ENCODE measurements at regions not wholly inside any gene's neighbourhood (a gene's known extent, or its start where the extent isn't known, plus 50 kb on each side); places are given as distances from the start of the nearest gene placed in this dataset.
"Not testable (repeated sequence)": the region's sequence is repeated elsewhere in the genome, so short reads cannot be mapped to it uniquely, and the experiment has no call there.

DNA sequence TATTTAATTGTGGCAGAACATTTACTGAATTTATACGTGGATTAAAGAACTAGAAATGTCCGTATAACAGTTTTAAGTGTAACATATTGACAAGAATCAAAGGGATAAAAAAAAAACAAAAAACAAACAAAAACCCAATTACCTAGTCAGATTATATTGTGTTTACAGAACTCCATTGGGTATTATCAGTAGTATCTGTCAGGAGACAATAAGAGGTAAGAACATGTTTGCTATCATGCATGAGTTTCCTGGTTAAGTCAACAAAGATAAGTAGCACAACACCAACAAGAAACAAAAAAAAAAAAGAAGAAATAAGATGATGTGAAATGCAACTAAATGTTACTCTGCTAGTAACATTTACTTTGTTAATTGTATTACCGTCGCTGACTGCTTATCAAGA is 570.6 kb downstream of the ZBBX start:
- DNase-seq = no peak

- no peak for DNase-seq
Measured at GRCh38 chr3:166788936-166789335, 591.2 kb downstream of the ZBBX start.

GRCh38 chr3:166785876-166786275 is 594.2 kb downstream of the ZBBX start:
- no peak for DNase-seq

GRCh38 chr3:166783206-166783605 is 596.9 kb downstream of the ZBBX start:
- DNase-seq = no peak

- DNase-seq = no peak
Measured at GRCh38 chr3:166764698-166765318, 615.3 kb downstream of the ZBBX start.

DNA sequence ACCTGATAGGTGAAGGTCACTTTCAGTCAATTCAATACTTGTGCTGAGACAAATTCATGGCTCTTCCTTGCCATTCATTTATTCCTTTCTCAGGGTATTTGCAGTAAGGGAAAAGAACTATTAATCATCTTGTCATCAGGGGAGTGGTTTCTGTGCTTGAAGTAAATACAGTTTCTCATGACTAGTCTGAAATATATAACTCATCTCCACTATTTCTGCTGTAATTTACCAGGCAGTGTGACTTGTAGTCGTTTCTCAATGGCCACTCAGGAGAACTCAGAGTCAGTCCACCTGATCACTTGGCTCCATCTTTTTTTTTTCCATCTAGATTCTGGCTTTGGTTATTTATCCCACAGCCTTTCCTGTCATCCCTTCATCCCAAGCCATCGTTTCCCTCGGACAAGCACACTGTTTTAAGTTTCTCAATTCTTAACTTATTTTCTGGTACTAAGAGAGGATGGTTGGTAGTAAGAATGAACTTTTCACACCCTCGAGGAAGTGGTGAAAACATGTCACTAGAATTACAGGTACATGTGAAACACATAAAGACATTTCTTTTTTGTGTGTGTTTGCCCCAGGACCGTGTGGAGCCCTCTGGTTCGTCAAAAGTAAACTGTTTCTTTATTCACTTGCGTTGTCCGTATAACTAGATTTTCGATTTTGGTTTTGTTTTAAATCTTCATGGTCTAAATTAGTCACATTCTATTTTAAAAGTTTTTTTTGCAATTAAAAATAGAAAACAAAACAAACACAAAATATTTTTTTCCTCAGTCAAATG is 620.2 kb downstream of the ZBBX start:
- no peak for DNase-seq

- no peak for DNase-seq
Measured at GRCh38 chr3:166752214-166752613, 627.9 kb downstream of the ZBBX start.

DNA sequence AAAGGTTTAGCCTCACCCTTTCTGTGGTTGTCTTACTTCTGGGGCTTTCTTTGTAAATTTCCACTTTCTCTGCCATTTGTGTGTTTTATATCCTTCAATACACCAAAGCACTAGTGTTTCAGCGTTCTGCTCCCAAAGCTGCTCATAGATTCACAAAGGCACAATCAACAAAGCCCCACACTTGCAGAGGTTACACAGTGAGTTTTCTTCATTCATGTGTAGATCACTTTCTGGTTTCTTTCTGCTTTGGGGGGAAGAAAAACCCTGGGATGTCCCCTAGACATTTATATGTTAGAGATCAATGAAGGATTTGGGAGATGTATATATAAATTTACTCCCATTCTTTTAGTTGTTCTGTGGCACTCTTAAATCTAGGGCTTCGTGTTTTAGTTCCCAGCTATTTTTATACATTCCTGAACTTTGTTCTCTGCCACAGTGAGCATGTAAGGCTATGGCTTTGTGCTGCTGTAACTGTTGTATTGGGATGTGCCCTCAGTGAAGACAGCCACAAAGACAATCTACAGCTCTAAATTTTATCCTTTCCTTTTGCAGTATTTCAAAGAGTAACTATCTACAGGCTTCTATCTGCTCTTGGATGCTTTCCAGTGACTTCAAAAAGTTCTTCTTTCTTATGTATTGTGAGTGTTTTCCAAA is 636.5 kb downstream of the ZBBX start:
- DNase-seq = no peak

DNA sequence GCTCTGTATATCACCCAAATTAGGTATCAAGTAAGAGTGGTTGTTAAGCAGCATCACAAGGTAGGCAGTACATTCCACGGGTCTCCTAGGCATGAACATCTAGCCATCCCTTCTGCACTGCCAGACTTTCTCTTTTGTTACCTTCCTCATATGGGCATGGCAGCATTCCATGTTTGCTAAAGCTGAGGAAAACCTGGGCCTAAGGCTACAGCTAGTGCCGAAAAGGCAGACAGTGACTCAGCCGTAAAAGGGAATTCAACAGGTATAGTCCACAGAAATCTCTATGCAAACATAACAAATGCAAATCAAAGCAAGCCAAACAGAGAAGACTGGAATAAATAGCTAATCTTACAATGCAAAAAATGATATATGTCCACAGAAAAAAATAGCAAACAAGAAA is 645.4 kb downstream of the ZBBX start:
- no peak for DNase-seq

DNA sequence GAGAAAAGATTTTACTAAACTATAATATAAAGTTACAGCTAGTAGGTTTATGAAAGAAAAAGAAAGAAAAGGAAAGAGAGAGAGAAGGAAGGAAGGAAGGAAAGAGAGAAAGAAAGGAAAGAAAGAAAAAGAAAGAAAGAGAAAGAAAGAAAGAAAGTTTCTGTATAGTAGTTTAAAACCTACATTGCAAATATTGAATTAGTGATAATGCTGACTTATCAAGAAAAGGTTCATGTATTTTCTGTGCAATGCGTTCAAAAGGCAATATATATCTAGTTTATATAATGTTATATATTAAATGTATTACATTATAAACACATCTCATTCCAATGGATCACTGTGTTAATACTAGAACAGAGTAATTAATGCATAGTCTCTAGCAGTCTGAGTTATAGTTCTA is 648.4 kb downstream of the ZBBX start:
- no peak for DNase-seq

DNA sequence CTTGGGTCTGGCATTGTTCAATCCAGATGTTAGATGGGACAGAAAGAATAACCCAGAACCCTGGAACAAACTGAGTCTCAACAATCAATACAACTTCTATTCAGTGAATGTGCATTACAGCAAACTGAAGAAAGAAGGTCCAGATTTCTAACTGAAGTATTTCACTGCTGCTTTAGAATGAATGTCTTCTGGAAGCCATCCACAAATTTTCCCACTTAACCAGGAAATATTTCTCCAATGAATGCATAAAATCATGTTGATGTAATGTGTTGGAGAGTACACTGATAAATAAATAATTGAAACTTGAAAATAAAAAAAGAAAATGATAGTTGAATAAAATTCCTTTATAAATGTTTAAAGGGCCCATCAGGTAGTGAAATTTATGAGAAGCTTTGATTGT is 658.6 kb downstream of the ZBBX start:
- no peak for DNase-seq

GRCh38 chr3:166714206-166714605 is 665.9 kb downstream of the ZBBX start:
- no peak for DNase-seq

GRCh38 chr3:166713787-166714186 is 666.3 kb downstream of the ZBBX start:
- no peak for DNase-seq

DNA sequence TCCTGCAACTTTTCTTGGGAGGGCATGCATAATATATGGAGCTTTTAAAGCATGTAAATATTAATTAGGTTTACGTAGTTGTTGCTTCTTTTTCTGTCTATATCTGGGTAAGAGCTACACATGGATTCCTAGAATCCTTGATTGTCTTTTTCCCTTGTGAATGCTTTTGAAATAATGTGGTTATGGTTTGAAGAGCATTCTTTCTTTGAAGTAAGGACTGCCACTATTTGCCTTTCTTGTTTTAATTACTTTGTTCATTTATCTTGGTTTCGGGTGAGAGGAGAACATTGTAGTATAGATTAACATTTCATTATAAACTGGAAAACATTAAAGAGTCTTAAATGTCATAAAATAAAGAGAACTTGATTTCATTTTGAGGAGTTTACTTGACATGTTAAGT is 674.0 kb downstream of the ZBBX start:
- no peak for DNase-seq

DNA sequence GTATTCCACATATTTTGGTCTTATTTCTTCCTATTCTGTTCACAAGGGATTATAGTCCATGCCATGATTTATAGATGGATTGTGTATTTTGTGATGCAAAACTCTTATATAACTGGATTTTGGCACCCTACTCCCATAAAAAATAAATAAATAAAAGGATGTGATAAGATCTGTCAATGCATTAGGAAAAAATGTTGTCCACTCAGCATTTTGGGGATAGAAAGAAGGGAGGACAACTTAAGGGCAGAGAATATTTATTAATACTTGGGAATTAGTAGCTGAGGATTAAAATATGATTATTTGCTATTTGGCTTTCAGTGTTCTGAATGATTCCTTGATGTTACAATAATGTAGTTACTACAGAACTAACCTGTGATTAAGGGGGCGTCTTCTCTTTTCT is 682.6 kb downstream of the ZBBX start:
- DNase-seq = no peak

- no peak for DNase-seq
Measured at GRCh38 chr3:166696103-166696502, 684.0 kb downstream of the ZBBX start.

- no peak for DNase-seq
Measured at GRCh38 chr3:166688665-166689064, 691.4 kb downstream of the ZBBX start.

- DNase-seq = peak; percentile 13
Measured at GRCh38 chr3:166685246-166685645, 694.9 kb downstream of the ZBBX start.

DNA sequence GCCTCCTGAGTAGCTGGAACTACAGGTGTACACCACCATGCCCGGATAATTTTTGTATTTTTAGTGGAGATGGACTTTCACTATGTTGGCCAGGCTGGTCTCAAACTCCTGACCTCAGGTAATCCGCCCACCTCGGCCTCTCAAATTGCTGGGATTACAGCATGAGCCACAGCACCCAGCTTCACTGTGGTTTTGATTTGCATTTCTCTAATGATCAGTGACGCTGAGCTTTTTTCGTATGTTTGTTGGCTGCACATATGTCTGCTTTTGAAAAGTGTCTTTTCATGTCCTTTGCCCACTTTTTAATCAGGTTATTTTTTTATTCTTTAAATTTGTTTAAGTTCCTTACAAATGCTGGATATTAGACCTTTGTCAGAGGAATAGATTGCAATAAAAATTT is 696.0 kb downstream of the ZBBX start:
- not testable (repeated sequence) for DNase-seq

DNA sequence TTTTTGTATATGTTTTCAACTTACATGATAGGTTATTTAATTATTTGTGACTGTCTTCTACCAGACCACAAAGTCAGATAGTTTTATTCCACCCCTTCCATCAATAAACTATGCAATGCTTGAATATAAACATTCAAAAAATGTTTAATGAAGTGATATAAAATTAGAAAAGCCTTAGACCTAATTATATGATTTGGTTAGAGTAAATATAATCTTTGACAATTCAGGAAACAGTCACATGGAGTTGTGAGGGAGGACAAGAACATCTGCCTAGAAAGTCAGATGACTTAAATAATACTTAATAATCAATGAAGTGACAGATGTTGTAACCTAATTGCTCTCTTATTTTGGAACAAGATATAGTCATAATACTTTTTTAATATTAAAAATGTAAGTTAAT is 710.3 kb downstream of the ZBBX start:
- no peak for DNase-seq

DNA sequence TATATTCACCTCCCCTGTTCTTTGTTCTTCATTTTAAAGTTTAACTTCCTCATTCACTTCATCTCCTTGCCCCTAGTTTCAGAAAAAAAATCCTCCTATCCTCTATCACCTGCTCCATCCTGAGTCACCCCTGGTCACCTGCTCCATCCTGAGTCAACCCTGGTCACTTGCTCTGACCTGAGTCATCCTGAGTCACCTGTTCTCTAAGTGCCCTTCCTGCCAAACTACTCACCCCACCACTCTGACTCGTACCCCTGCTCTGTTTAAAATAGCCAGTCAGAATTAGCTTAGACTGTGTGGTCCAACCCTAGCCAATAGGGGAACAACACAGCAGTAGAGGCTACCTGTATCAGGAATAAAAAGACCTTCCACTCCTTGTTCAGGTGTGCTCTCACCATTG is 716.9 kb downstream of the ZBBX start:
- no peak for DNase-seq

DNA sequence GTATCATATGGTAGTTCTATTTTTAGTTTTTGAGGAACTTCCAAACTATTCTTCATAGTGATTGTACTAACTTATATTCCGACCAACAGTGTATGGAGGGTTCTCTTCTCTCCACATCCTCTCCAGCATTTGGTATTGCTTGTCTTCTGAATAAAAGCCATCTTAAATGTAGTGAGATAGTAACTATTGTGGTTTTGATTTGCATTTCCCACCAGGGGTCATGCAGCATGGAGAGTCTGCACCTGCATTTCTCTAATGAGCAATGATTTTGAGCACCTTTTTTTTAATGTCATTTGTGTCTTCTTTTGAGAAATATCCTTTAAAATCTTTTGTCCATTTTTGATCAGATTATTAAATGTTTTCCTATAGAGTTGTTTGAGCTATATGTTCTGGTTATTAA is 718.5 kb downstream of the ZBBX start:
- no peak for DNase-seq

DNA sequence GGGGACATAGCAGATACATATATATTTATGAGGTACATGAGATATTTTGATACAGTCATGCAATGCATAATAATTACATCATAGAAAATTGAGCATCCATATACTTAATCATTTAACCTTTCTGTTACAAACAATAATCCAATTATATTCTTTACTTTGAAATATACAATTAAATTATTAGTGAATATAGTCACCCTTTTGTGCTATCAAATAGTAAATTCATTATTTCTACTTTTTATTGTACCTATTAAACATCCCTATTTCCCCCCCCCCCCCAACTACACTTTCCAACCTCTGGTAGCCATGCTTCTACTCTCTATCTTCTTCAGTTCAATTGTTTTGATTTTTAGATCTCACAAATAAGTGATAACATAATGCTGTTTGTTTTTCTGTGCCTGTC is 719.1 kb downstream of the ZBBX start:
- no peak for DNase-seq

GRCh38 chr3:166637984-166638530 is 742.0 kb downstream of the ZBBX start:
- no peak for DNase-seq

All from RPMI8226 (cell line).